ENCODE measurements at regions not wholly inside any gene's neighbourhood (a gene's known extent, or its start where the extent isn't known, plus 50 kb on each side); places are given as distances from the start of the nearest gene placed in this dataset.

GRCh38 chr3:22225161-22225560 is 474.2 kb upstream of the ZNF385D start:
- TF ChIP-seq CTCF (IDR thresholded peaks at IDR 0.05) (no peak), EP300 (IDR thresholded peaks at IDR 0.05) (no peak), POLR2A (IDR thresholded peaks at IDR 0.05) (no peak)
